Kidney epithelial cell (primary cell): ENCODE measurements at regions not wholly inside any gene's neighbourhood (a gene's known extent, or its start where the extent isn't known, plus 50 kb on each side); places are given as distances from the start of the nearest gene placed in this dataset.

Source experiments
- DNase-seq: peaks from one replicate; pipeline ENCODE4 v3.0.0-alpha.2; 2010; ENCODE audit warnings: low read depth
- H3K27me3 ChIP-seq: 2 replicates; pipeline ENCODE4 v1.6.0; 2011; ENCODE audit warnings: low read length; ENCODE audit not compliant: control insufficient read depth, insufficient read depth
- H3K36me3 ChIP-seq: 2 replicates; pipeline ENCODE4 v1.5.1; 2011; ENCODE audit warnings: low read length; ENCODE audit not compliant: control insufficient read depth, insufficient read depth
- H3K4me3 ChIP-seq: 2 replicates; pipeline ENCODE4 v1.5.1; 2011; ENCODE audit warnings: low read depth, mild to moderate bottlenecking, control low read depth, low read length
- TF ChIP-seq, protein P1 (sequence below): IDR thresholded peaks from 2 replicates; pipeline ENCODE4 v1.5.1; 2011; ENCODE audit warnings: mild to moderate bottlenecking, moderate library complexity, low read length, control low read depth, inconsistent platforms; ENCODE audit not compliant: insufficient read depth, poor library complexity, severe bottlenecking

DNA sequence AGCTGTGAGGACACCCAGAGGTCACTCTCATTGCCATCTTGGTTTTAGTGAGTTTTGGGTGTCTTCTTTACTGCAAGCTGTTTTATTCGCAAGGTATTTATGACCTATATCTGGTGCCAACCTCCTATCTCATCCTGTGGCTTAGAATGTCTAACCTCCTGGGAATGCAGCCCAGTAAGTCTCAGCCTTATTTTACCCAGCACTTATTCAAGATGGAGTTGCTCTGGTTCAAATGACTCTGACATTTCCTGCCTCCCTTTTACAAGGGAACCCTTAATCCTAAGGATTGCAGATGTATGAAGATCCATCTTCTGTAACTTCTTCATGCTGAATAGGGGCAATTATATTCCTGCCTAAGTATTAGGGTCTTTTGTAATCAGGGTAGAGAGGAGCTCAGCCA is 708.0 kb downstream of the TMEM182 start:
- DNase-seq = no peak

GRCh38 chr2:103484906-103485305 is 723.1 kb downstream of the TMEM182 start:
- Histone ChIP-seq H3K4me3 (no peak overlapping the region), H3K36me3 (no peaks in the 10 kb centered on the region), H3K27me3 (no peaks in the 10 kb centered on the region)
- DNase-seq = no peak
- TF ChIP-seq, protein P1, sequence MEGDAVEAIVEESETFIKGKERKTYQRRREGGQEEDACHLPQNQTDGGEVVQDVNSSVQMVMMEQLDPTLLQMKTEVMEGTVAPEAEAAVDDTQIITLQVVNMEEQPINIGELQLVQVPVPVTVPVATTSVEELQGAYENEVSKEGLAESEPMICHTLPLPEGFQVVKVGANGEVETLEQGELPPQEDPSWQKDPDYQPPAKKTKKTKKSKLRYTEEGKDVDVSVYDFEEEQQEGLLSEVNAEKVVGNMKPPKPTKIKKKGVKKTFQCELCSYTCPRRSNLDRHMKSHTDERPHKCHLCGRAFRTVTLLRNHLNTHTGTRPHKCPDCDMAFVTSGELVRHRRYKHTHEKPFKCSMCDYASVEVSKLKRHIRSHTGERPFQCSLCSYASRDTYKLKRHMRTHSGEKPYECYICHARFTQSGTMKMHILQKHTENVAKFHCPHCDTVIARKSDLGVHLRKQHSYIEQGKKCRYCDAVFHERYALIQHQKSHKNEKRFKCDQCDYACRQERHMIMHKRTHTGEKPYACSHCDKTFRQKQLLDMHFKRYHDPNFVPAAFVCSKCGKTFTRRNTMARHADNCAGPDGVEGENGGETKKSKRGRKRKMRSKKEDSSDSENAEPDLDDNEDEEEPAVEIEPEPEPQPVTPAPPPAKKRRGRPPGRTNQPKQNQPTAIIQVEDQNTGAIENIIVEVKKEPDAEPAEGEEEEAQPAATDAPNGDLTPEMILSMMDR = no peak

More for the DNA sequence above, 708.0 kb downstream of the TMEM182 start:
- Histone ChIP-seq H3K4me3 (no peak overlapping the region), H3K27me3 (no peaks in the 10 kb centered on the region), H3K36me3 (no peaks in the 10 kb centered on the region)
- TF ChIP-seq, protein P1 = no peak

- TF ChIP-seq, protein P1 = no peak
- Histone ChIP-seq H3K27me3 (no peaks in the 10 kb centered on the region), H3K4me3 (no peak overlapping the region), H3K36me3 (no peaks in the 10 kb centered on the region)
- DNase-seq = no peak
Measured at GRCh38 chr2:103496850-103497249, 735.0 kb downstream of the TMEM182 start.

DNA sequence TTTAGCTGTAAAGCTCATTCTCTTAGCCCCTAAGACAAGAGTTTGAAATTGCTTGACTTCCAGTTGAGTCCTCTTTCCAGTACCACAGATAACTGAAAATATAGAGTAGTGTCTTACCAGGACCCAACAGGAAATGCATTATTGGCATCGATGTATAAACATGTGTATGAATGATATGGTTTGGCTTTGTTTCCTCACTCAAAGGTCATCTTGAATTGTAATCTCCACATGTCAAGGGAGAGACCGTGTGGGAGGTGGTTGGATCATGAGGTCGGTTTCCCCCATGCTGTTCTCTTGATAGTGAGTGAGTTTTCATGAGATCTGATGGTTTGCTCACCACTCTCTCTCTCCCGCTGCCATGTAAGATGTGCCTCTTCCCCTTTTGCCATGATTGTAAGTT is 745.0 kb downstream of the TMEM182 start:
- no peaks in the 10 kb centered on the region for H3K36me3 ChIP-seq
- no peaks in the 10 kb centered on the region for H3K27me3 ChIP-seq
- DNase-seq = no peak
- TF ChIP-seq, protein P1 = no peak
- no peak overlapping the region for H3K4me3 ChIP-seq

- no peaks in the 10 kb centered on the region for H3K27me3 ChIP-seq
- TF ChIP-seq, protein P1 = no peak
- DNase-seq = no peak
- H3K4me3 ChIP-seq = no peak overlapping the region
- H3K36me3 ChIP-seq = no peaks in the 10 kb centered on the region
Measured at GRCh38 chr2:103512442-103512841, 750.6 kb downstream of the TMEM182 start.

DNA sequence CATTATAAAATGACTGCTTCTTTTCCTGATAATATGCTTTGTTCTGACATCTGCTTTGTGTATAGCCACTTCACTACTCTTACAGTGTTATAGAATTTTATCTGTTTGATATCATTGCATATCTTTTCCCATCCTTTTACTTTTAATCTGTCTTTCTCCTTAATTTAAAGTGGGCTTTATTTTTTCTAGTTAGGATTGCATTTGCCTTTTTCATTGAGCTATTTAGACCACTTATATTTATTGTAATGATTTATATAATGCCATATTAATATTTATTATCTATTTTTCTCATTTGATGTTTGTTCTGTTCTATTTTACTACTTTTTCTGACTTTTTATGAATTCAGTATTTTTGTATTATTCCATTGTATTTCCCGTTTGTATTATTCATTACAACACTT is 758.7 kb downstream of the TMEM182 start:
- H3K36me3 ChIP-seq = no peaks in the 10 kb centered on the region
- TF ChIP-seq, protein P1 = no peak
- H3K27me3 ChIP-seq = no peaks in the 10 kb centered on the region
- no peak overlapping the region for H3K4me3 ChIP-seq
- no peak for DNase-seq
